ENCODE measurements at regions not wholly inside any gene's neighbourhood (a gene's known extent, or its start where the extent isn't known, plus 50 kb on each side); places are given as distances from the start of the nearest gene placed in this dataset.

DNA sequence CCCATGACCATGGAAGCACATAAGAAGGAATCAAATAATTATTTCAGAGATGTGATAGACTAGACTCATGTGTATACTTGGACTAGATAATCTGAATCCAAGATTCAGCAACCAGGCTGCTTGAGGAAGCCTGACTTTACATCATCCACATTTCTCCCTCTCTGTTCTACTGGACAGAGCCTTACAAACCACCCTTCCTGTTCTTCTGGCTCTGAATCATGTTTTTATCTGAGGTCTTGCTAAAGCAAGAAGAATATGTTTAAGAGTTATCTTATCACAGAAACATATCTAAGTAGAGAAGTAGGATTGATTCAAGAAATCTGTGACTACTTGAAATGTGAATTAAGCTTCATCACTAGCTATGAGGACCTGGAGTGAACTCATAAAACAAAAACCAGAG is 71.1 kb upstream of the SLC24A5 start (continued):
- TF ChIP-seq NANOG (IDR thresholded peaks at IDR 0.05; ENCODE audit: insufficient read depth, low read depth, low read length, poor library complexity, severe bottlenecking) = no peak
- TF ChIP-seq CBX5 (IDR thresholded peaks at IDR 0.05; ENCODE audit: low read depth, low read length) = no peak
- no peak for TF ChIP-seq HDAC6 (IDR thresholded peaks at IDR 0.05; ENCODE audit: low read depth, low read length)
- no peak for TF ChIP-seq MAFK (IDR thresholded peaks at IDR 0.05; ENCODE audit: low read depth, low read length)
